ENCODE measurements at regions not wholly inside any gene's neighbourhood (a gene's known extent, or its start where the extent isn't known, plus 50 kb on each side); places are given as distances from the start of the nearest gene placed in this dataset.

- TF ChIP-seq CTCF (IDR thresholded peaks at IDR 0.05) (no peak), POLR2A (IDR thresholded peaks at IDR 0.05) (no peak)
Observed at GRCh38 chr13:50388481-50388880, 373.2 kb downstream of the KCNRG start.

Measured in heart left ventricle (tissue), 13 donors.